Testis (tissue), 2 donors: ENCODE measurements at regions not wholly inside any gene's neighbourhood (a gene's known extent, or its start where the extent isn't known, plus 50 kb on each side); places are given as distances from the start of the nearest gene placed in this dataset.

ENCODE experiments used
- POLR2A ChIP-seq: fragments of 450-650 bp; IDR thresholded peaks from one replicate; pipeline ENCODE4 v1.6.1; 2017; ENCODE audit warnings: antibody characterized with exemption, mild to moderate bottlenecking, moderate library complexity
- TF ChIP-seq, protein P1 (sequence below), 3 experiments: fragments of 450-650 bp in 2 of 3; fragments of 200-600 bp in 1 of 3; sonication (generic) in 1 of 3; IDR thresholded peaks; one replicate each; pipeline ENCODE4 v1.5.1; 2016 to 2019; ENCODE audit warnings: antibody characterized with exemption in 3 of 3, mild to moderate bottlenecking in 2 of 3, moderate library complexity in 1 of 3

DNA sequence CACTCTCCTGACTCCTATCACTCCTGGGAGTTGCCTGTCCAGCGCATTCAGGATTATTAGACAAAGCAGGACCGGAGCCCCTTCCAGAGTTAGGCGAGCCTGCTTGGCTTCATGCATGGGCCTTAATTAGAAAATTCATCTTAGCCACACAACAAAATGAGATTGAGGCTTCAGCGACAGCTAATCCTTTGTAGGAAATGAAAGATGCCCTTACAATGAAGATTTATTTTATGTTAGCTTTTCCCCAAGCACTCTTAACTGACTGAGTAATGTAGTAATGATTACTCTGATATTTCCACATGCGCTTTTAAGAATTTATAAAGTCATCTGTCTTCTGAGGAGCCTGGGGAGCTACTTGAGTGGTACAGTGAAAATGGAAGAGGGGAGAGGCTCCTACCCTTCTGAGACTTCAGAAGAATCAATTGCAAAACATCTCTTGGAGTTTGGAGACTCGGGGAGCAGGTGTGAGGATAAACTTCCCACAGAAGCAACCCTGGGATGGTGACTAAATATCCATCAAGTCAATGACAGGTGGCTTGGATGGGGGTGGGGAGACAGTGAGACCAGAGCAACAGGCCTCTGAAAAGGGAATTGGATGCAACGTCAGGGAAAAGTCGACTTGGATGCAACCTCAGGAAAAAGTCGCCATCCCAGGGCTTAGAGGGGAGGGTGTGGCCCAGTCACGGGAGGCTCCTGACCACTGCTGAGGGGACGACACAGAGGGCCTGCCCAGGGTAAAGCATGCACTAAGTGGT is 434.5 kb upstream of the B3GAT1 start:
- TF ChIP-seq, protein P1, sequence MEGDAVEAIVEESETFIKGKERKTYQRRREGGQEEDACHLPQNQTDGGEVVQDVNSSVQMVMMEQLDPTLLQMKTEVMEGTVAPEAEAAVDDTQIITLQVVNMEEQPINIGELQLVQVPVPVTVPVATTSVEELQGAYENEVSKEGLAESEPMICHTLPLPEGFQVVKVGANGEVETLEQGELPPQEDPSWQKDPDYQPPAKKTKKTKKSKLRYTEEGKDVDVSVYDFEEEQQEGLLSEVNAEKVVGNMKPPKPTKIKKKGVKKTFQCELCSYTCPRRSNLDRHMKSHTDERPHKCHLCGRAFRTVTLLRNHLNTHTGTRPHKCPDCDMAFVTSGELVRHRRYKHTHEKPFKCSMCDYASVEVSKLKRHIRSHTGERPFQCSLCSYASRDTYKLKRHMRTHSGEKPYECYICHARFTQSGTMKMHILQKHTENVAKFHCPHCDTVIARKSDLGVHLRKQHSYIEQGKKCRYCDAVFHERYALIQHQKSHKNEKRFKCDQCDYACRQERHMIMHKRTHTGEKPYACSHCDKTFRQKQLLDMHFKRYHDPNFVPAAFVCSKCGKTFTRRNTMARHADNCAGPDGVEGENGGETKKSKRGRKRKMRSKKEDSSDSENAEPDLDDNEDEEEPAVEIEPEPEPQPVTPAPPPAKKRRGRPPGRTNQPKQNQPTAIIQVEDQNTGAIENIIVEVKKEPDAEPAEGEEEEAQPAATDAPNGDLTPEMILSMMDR (IDR thresholded peaks at IDR 0.05) = no peak
- TF ChIP-seq POLR2A = no peak
